Hematopoietic multipotent progenitor cell treated with erythropoietin and hydrocortisone succinate and interleukin-3 and kit ligand, for 4 days (in vitro differentiated cells): ENCODE measurements at regions not wholly inside any gene's neighbourhood (a gene's known extent, or its start where the extent isn't known, plus 50 kb on each side); places are given as distances from the start of the nearest gene placed in this dataset.
"Not testable (repeated sequence)": the region's sequence is repeated elsewhere in the genome, so short reads cannot be mapped to it uniquely, and the experiment has no call there.

Experiments used
- DNase-seq: peaks from one replicate; pipeline ENCODE4 v3.0.0-alpha.2; 2015

- no peak for DNase-seq
Measured at GRCh38 chr16:80915079-80915450, 91.6 kb downstream of the CMC2 start.

GRCh38 chr16:80914379-80915078 lies 92.2 kb downstream of the CMC2 start:
- DNase-seq: no peak

- DNase-seq: no peak
Measured at GRCh38 chr16:80913397-80913796, 93.3 kb downstream of the CMC2 start.

- DNase-seq: no peak
Measured at GRCh38 chr16:80912651-80913050, 94.0 kb downstream of the CMC2 start.

GRCh38 chr16:80910434-80910833 lies 96.3 kb downstream of the CMC2 start:
- DNase-seq: no peak

GRCh38 chr16:80909720-80910119 lies 97.0 kb downstream of the CMC2 start:
- no peak for DNase-seq

- not testable (repeated sequence) for DNase-seq
Measured at GRCh38 chr16:80906169-80906568, 100.5 kb downstream of the CMC2 start.

- no peak for DNase-seq
Measured at GRCh38 chr16:80903616-80904015, 99.2 kb upstream of the CDYL2 start.

- DNase-seq: no peak
Measured at GRCh38 chr16:80902306-80903110, 98.1 kb upstream of the CDYL2 start.

- no peak for DNase-seq
Measured at GRCh38 chr16:80900593-80900954, 96.2 kb upstream of the CDYL2 start.

- DNase-seq: peak; percentile 10
Measured at GRCh38 chr16:80899809-80900592, 95.6 kb upstream of the CDYL2 start.

GRCh38 chr16:80896776-80897175 lies 92.4 kb upstream of the CDYL2 start:
- DNase-seq: no peak

GRCh38 chr16:80894091-80894490 lies 89.7 kb upstream of the CDYL2 start:
- DNase-seq: no peak

- DNase-seq: no peak
Measured at GRCh38 chr16:80893686-80894085, 89.3 kb upstream of the CDYL2 start.

- DNase-seq: not testable (repeated sequence)
Measured at GRCh38 chr16:80892395-80892794, 88.0 kb upstream of the CDYL2 start.

- no peak for DNase-seq
Measured at GRCh38 chr16:80889779-80890359, 85.5 kb upstream of the CDYL2 start.

GRCh38 chr16:80887062-80887461 lies 82.7 kb upstream of the CDYL2 start:
- peak; percentile 6 for DNase-seq

- no peak for DNase-seq
Measured at GRCh38 chr16:80883816-80884215, 79.4 kb upstream of the CDYL2 start.

GRCh38 chr16:80883159-80883642 lies 78.8 kb upstream of the CDYL2 start:
- no peak for DNase-seq

- no peak for DNase-seq
Measured at GRCh38 chr16:80875616-80876015, 71.2 kb upstream of the CDYL2 start.

- no peak for DNase-seq
Measured at GRCh38 chr16:80874925-80875324, 70.5 kb upstream of the CDYL2 start.

- peak; percentile 35 for DNase-seq
Measured at GRCh38 chr16:80862160-80862705, 57.8 kb upstream of the CDYL2 start.
